WTC11 (cell line): ENCODE measurements at regions not wholly inside any gene's neighbourhood (a gene's known extent, or its start where the extent isn't known, plus 50 kb on each side); places are given as distances from the start of the nearest gene placed in this dataset.

Experiments used
- ATAC-seq: fragments of 200-7000 bp; cut with Tn5 transposase; 2 replicates; pipeline ENCODE4 v1.10.0; 2021; ENCODE audit warnings: mild to moderate bottlenecking, moderate library complexity
- CTCF ChIA-PET: fragments of 300-600 bp; sonication (Branson Sonifier 250); formaldehyde crosslinking; loops from one replicate; lab custom pipeline; 2021; ENCODE audit warnings: antibody characterized with exemption; lab: Charles Lee
- POLR2A ChIA-PET: fragments of 350-600 bp; sonication (Branson Sonifier 250); formaldehyde crosslinking; loops from one replicate; lab custom pipeline; 2021; ENCODE audit warnings: antibody characterized with exemption; lab: Charles Lee
- DNase-seq: peaks from one replicate; pipeline ENCODE4 v3.0.0; 2021; ENCODE audit warnings: low spot score
- H3K27ac Mint-ChIP-seq: 2 replicates; pipeline ENCODE4 v1.8.0; 2021; ENCODE audit warnings: mixed read lengths
- H3K27me3 Mint-ChIP-seq: 2 replicates; pipeline ENCODE4 v1.8.0; 2021; ENCODE audit warnings: low read depth, mild to moderate bottlenecking, moderate library complexity, mixed read lengths
- H3K36me3 Mint-ChIP-seq: 2 replicates; pipeline ENCODE4 v1.8.0; 2021; ENCODE audit warnings: mixed read lengths
- H3K4me1 Mint-ChIP-seq: 2 replicates; pipeline ENCODE4 v1.8.0; 2022; ENCODE audit warnings: mixed read lengths
- H3K4me3 Mint-ChIP-seq: 2 replicates; pipeline ENCODE4 v1.8.0; 2021; ENCODE audit warnings: mild to moderate bottlenecking, moderate library complexity, mixed read lengths
- H3K9me3 Mint-ChIP-seq: 2 replicates; pipeline ENCODE4 v1.8.0; 2021; ENCODE audit warnings: mixed read lengths
- ATF3 ChIP-seq: sonication (generic); formaldehyde crosslinking; conservative IDR thresholded peaks from 2 replicates; pipeline ENCODE4 v1.8.1; 2022; ENCODE audit warnings: mild to moderate bottlenecking, missing genetic modification reagents
- ATF6 ChIP-seq: sonication (generic); formaldehyde crosslinking; IDR thresholded peaks from 2 replicates; pipeline ENCODE4 v1.8.1; 2023; ENCODE audit warnings: mild to moderate bottlenecking, missing genetic modification reagents
- CTCF ChIP-seq: fragments of 200-600 bp; IDR thresholded peaks from 2 replicates; pipeline ENCODE4 v1.8.0; 2022; ENCODE audit warnings: antibody characterized with exemption
- E2F4 ChIP-seq: sonication (generic); formaldehyde crosslinking; IDR thresholded peaks from 2 replicates; pipeline ENCODE4 v1.8.1; 2022; ENCODE audit warnings: low read depth, mild to moderate bottlenecking, moderate library complexity, missing genetic modification reagents, borderline replicate concordance
- EMX1 ChIP-seq: fragments of 250-450 bp; sonication (Bioruptor Pico); IDR thresholded peaks from 2 replicates; pipeline ENCODE4 v1.8.0; 2021; ENCODE audit warnings: mild to moderate bottlenecking
- FOXP1 ChIP-seq: sonication (generic); formaldehyde crosslinking; IDR thresholded peaks from 2 replicates; pipeline ENCODE4 v1.8.0; 2022; ENCODE audit warnings: missing genetic modification reagents, mild to moderate bottlenecking, moderate library complexity, borderline replicate concordance
- FOXP4 ChIP-seq: sonication (generic); formaldehyde crosslinking; IDR thresholded peaks from 2 replicates; pipeline ENCODE4 v1.8.0; 2022; ENCODE audit warnings: mild to moderate bottlenecking, missing genetic modification reagents
- GABPB1 ChIP-seq: sonication (generic); formaldehyde crosslinking; IDR thresholded peaks from 2 replicates; pipeline ENCODE4 v1.8.1; 2023; ENCODE audit warnings: mild to moderate bottlenecking, missing genetic modification reagents
- HMGA2 ChIP-seq: fragments of 250-450 bp; sonication (Bioruptor Pico); IDR thresholded peaks from 2 replicates; pipeline ENCODE4 v1.4.0; 2021; ENCODE audit warnings: mild to moderate bottlenecking, moderate library complexity
- MYBL2 ChIP-seq: sonication (generic); formaldehyde crosslinking; IDR thresholded peaks from 2 replicates; pipeline ENCODE4 v1.8.1; 2023; ENCODE audit warnings: mild to moderate bottlenecking, moderate library complexity, missing genetic modification reagents
- NFYB ChIP-seq: sonication (generic); formaldehyde crosslinking; conservative IDR thresholded peaks from 2 replicates; pipeline ENCODE4 v1.8.0; 2022; ENCODE audit warnings: low read depth, missing genetic modification reagents
- OVOL2 ChIP-seq: fragments of 250-450 bp; sonication (Bioruptor Pico); IDR thresholded peaks from 2 replicates; pipeline ENCODE4 v1.9.0; 2021; ENCODE audit warnings: mild to moderate bottlenecking, borderline replicate concordance
- SMAD3 ChIP-seq: sonication (generic); formaldehyde crosslinking; IDR thresholded peaks from 2 replicates; pipeline ENCODE4 v1.8.0; 2022; ENCODE audit warnings: missing genetic modification reagents, mild to moderate bottlenecking, borderline replicate concordance
- TEAD1 ChIP-seq: sonication (generic); formaldehyde crosslinking; IDR thresholded peaks from 2 replicates; pipeline ENCODE4 v1.8.0; 2022; ENCODE audit warnings: mild to moderate bottlenecking, missing genetic modification reagents
- TP53 ChIP-seq: sonication (generic); formaldehyde crosslinking; IDR thresholded peaks from 2 replicates; pipeline ENCODE4 v1.8.1; 2023; ENCODE audit warnings: mild to moderate bottlenecking, missing genetic modification reagents
- USF2 ChIP-seq: sonication (generic); formaldehyde crosslinking; IDR thresholded peaks from 2 replicates; pipeline ENCODE4 v1.8.1; 2023; ENCODE audit warnings: mild to moderate bottlenecking, missing genetic modification reagents, moderate library complexity
- ZNF416 ChIP-seq: fragments of 250-450 bp; sonication (Bioruptor Pico); IDR thresholded peaks from 2 replicates; pipeline ENCODE4 v1.9.0; 2021; ENCODE audit warnings: mild to moderate bottlenecking, inconsistent platforms
- ZNF425 ChIP-seq: fragments of 250-450 bp; sonication (Bioruptor Pico); conservative IDR thresholded peaks from 2 replicates; pipeline ENCODE4 v1.9.0; 2021; ENCODE audit warnings: mild to moderate bottlenecking
- ZNF671 ChIP-seq: fragments of 250-450 bp; sonication (Bioruptor Pico); IDR thresholded peaks from 2 replicates; pipeline ENCODE4 v1.8.0; 2021; ENCODE audit warnings: mild to moderate bottlenecking

- TF ChIP-seq ZNF425 = no peak
- TF ChIP-seq USF2 (CRISPR knock-in tag) = no peak
- no peak for TF ChIP-seq GABPB1
Observed at GRCh38 chr14:87409393-87409792, 583.6 kb downstream of the GALC start (continued).

- Mint-ChIP-seq H3K27me3 (no peaks in the 10 kb centered on the region), H3K27ac (no peak overlapping the region), H3K4me1 (peaks cover 17% of the 10 kb centered on the region)
- DNase-seq (no peak), ATAC-seq (no peak)
- TF ChIP-seq ZNF425 (no peak), FOXP1 (no peak), CTCF (no peak), FOXP4 (CRISPR knock-in tag) (no peak), TP53 (no peak), MYBL2 (CRISPR knock-in tag) (no peak), SMAD3 (CRISPR knock-in tag) (no peak), USF2 (CRISPR knock-in tag) (no peak), NFYB (CRISPR knock-in tag) (no peak), HMGA2 (CRISPR knock-in tag) (no peak), ATF6 (CRISPR knock-in tag) (no peak), ATF3 (CRISPR knock-in tag) (no peak), OVOL2 (CRISPR knock-in tag) (no peak), ZNF416 (CRISPR knock-in tag) (no peak), ZNF671 (CRISPR knock-in tag) (no peak), TEAD1 (no peak), E2F4 (CRISPR knock-in tag) (no peak), EMX1 (CRISPR knock-in tag) (no peak)
- TF ChIP-seq, all 79 proteins: peak for 0
- no peaks in the 10 kb centered on the region for H3K9me3 Mint-ChIP-seq
- no peaks in the 10 kb centered on the region for H3K36me3 Mint-ChIP-seq
- ChIA-PET CTCF (no interaction called here), POLR2A (no interaction called here)
- no peak overlapping the region for H3K4me3 Mint-ChIP-seq
Observed at GRCh38 chr14:87407344-87407743, 585.6 kb downstream of the GALC start.
